H9 (cell line): ENCODE measurements at regions not wholly inside any gene's neighbourhood (a gene's known extent, or its start where the extent isn't known, plus 50 kb on each side); places are given as distances from the start of the nearest gene placed in this dataset.

Experiments used
- DNase-seq: peaks from one replicate; pipeline ENCODE4 v3.0.0-alpha.2; 2017
- H2AFZ ChIP-seq: one replicate; pipeline ENCODE4 v1.6.1; 2013; ENCODE audit warnings: mild to moderate bottlenecking, low read length, control low read depth, moderate library complexity
- H2AK5ac ChIP-seq: 2 replicates; pipeline ENCODE4 v1.6.1; 2013; ENCODE audit warnings: low read length, control low read depth, mixed read lengths; ENCODE audit not compliant: insufficient read length
- H2BK120ac ChIP-seq: one replicate; pipeline ENCODE4 v1.6.1; 2013; ENCODE audit warnings: low read depth, mild to moderate bottlenecking, low read length, control low read depth, inconsistent platforms; ENCODE audit not compliant: poor library complexity, severe bottlenecking
- H2BK12ac ChIP-seq: 2 replicates; pipeline ENCODE4 v1.6.1; 2013; ENCODE audit warnings: low read length, control low read depth, mixed read lengths, low read depth; ENCODE audit not compliant: insufficient read length
- H2BK15ac ChIP-seq: 2 replicates; pipeline ENCODE4 v1.6.1; 2013; ENCODE audit warnings: low read depth, low read length, control low read depth
- H2BK20ac ChIP-seq: one replicate; pipeline ENCODE4 v1.6.1; 2013; ENCODE audit warnings: low read depth, mild to moderate bottlenecking, low read length, control low read depth, inconsistent platforms; ENCODE audit not compliant: poor library complexity, severe bottlenecking
- H2BK5ac ChIP-seq: 2 replicates; pipeline ENCODE4 v1.6.1; 2013; ENCODE audit warnings: low read length, control low read depth, mixed read lengths; ENCODE audit not compliant: insufficient read length
- H3K14ac ChIP-seq: 2 replicates; pipeline ENCODE4 v1.6.1; 2013; ENCODE audit warnings: low read length, control low read depth; ENCODE audit not compliant: insufficient read depth
- H3K18ac ChIP-seq: 2 replicates; pipeline ENCODE4 v1.6.1; 2013; ENCODE audit warnings: low read depth, mild to moderate bottlenecking, mixed read lengths, low read length, control low read depth; ENCODE audit not compliant: insufficient read length
- H3K23ac ChIP-seq: 2 replicates; pipeline ENCODE4 v1.6.1; 2013; ENCODE audit warnings: low read length, control low read depth, mixed read lengths, low read depth; ENCODE audit not compliant: insufficient read length
- H3K23me2 ChIP-seq: 2 replicates; pipeline ENCODE4 v1.6.1; 2013; ENCODE audit warnings: low read depth, mild to moderate bottlenecking, mixed read lengths, low read length, control low read depth; ENCODE audit not compliant: insufficient read length, poor library complexity, severe bottlenecking
- H3K27ac ChIP-seq: 2 replicates; pipeline ENCODE4 v1.5.1; 2013; ENCODE audit warnings: low read length, control low read depth, mixed read lengths, low read depth; ENCODE audit not compliant: insufficient read length
- H3K27me3 ChIP-seq: 2 replicates; pipeline ENCODE4 v1.6.1; 2013; ENCODE audit warnings: low read length, control low read depth, inconsistent platforms; ENCODE audit not compliant: insufficient read depth
- H3K4ac ChIP-seq: 2 replicates; pipeline ENCODE4 v1.6.1; 2013; ENCODE audit warnings: low read depth, mild to moderate bottlenecking, control low read depth, inconsistent platforms, low read length, moderate library complexity
- H3K4me1 ChIP-seq: 2 replicates; pipeline ENCODE4 v1.6.1; 2013; ENCODE audit warnings: low read length, control low read depth, inconsistent platforms; ENCODE audit not compliant: insufficient read depth
- H3K4me2 ChIP-seq: 2 replicates; pipeline ENCODE4 v1.6.1; 2013; ENCODE audit warnings: low read length, control low read depth, mixed read lengths; ENCODE audit not compliant: insufficient read length, insufficient read depth
- H3K56ac ChIP-seq: 2 replicates; pipeline ENCODE4 v1.6.1; 2013; ENCODE audit warnings: low read depth, mild to moderate bottlenecking, mixed read lengths, low read length, control low read depth; ENCODE audit not compliant: insufficient read length
- H3K79me1 ChIP-seq: 2 replicates; pipeline ENCODE4 v1.6.1; 2013; ENCODE audit warnings: low read depth, mild to moderate bottlenecking, moderate library complexity, low read length, control low read depth, inconsistent platforms; ENCODE audit not compliant: insufficient read depth, poor library complexity, severe bottlenecking
- H3K79me2 ChIP-seq: 2 replicates; pipeline ENCODE4 v1.6.1; 2013; ENCODE audit warnings: low read length, control low read depth, inconsistent platforms; ENCODE audit not compliant: insufficient read depth
- H3K9ac ChIP-seq: 2 replicates; pipeline ENCODE4 v1.6.1; 2013; ENCODE audit warnings: low read length, control low read depth, mixed read lengths; ENCODE audit not compliant: insufficient read length; ENCODE audit errors: extremely low read depth
- H3K9me3 ChIP-seq: one replicate; pipeline ENCODE4 v1.6.1; 2013; ENCODE audit warnings: low read depth, low read length, inconsistent platforms; ENCODE audit not compliant: control insufficient read depth
- H3T11ph ChIP-seq: one replicate; pipeline ENCODE4 v1.6.1; 2013; ENCODE audit warnings: mild to moderate bottlenecking, low read length, control low read depth, inconsistent platforms
- H4K20me1 ChIP-seq: one replicate; pipeline ENCODE4 v1.6.1; 2013; ENCODE audit not compliant: control insufficient read depth, insufficient read length, insufficient read depth
- H4K5ac ChIP-seq: 2 replicates; pipeline ENCODE4 v1.6.1; 2013; ENCODE audit warnings: low read depth, mild to moderate bottlenecking, mixed read lengths, low read length, control low read depth; ENCODE audit not compliant: insufficient read length
- H4K8ac ChIP-seq: replicated peaks from 2 replicates; pipeline ENCODE4 v1.6.1; 2013; ENCODE audit warnings: low read length, control low read depth, mixed read lengths, low read depth; ENCODE audit not compliant: insufficient read length
- H4K91ac ChIP-seq: 2 replicates; pipeline ENCODE4 v1.6.1; 2013; ENCODE audit warnings: low read depth, mild to moderate bottlenecking, moderate library complexity, mixed read lengths, low read length, control low read depth; ENCODE audit not compliant: insufficient read length
- H3K27ac Mint-ChIP-seq, 3 experiments: 2 replicates in 2 of 3; 3 replicates in 1 of 3; pipeline ENCODE4 v1.8.0; 2020 to 2021; ENCODE audit warnings: mixed read lengths in 3 of 3, mild to moderate bottlenecking in 1 of 3, moderate library complexity in 1 of 3
- H3K27me3 Mint-ChIP-seq: 2 replicates; pipeline ENCODE4 v1.8.0; 2021; ENCODE audit warnings: low read depth, mild to moderate bottlenecking, moderate library complexity, mixed read lengths
- H3K36me3 Mint-ChIP-seq, 3 experiments: 2 replicates in 2 of 3; 3 replicates in 1 of 3; pipeline ENCODE4 v1.8.0; 2020 to 2021; ENCODE audit warnings: low read depth in 3 of 3, mixed read lengths in 3 of 3; ENCODE audit not compliant: insufficient read depth in 1 of 3
- H3K4me1 Mint-ChIP-seq, 2 experiments: 2 replicates each; pipeline ENCODE4 v1.8.0; 2020; ENCODE audit warnings: mixed read lengths in 2 of 2
- H3K4me3 Mint-ChIP-seq, 2 experiments: 2 replicates in 1 of 2; 3 replicates in 1 of 2; pipeline ENCODE4 v1.8.0; 2020 to 2021; ENCODE audit warnings: mild to moderate bottlenecking in 2 of 2, mixed read lengths in 2 of 2, moderate library complexity in 1 of 2
- H3K9me3 Mint-ChIP-seq, 2 experiments: 2 replicates in 1 of 2; 3 replicates in 1 of 2; pipeline ENCODE4 v1.8.0; 2020; ENCODE audit warnings: mild to moderate bottlenecking in 2 of 2, mixed read lengths in 2 of 2, moderate library complexity in 1 of 2
- CTCF ChIP-seq: fragments of 200-600 bp; sonication (generic); conservative IDR thresholded peaks from 3 replicates; pipeline ENCODE4 v1.8.0; 2021; ENCODE audit warnings: antibody characterized with exemption, mild to moderate bottlenecking
- WGBS: extraction: QIAGEN DNeasy Blood & Tissue Kit; methylation state at CpG from one replicate; pipeline ENCODE4 v1.1.7; 2013; ENCODE audit warnings: missing lambda C conversion rate, low lambda C conversion rate, mixed read lengths; ENCODE audit not compliant: insufficient read length; ENCODE audit errors: extremely low coverage; 5-methylcytosine and 5-hydroxymethylcytosine counted together

- no peak overlapping the region for H2BK20ac ChIP-seq
- no peak overlapping the region for H3K9ac ChIP-seq
- no peak for TF ChIP-seq CTCF
- H2BK12ac ChIP-seq, result no peak overlapping the region
- no peak overlapping the region for H4K91ac ChIP-seq
- H3K79me1 ChIP-seq, result no peaks in the 10 kb centered on the region
- H3K23ac ChIP-seq, result no peak overlapping the region
- no peak overlapping the region for H2AK5ac ChIP-seq
- no peaks in the 10 kb centered on the region for H3K79me2 ChIP-seq
- H3K27ac Mint-ChIP-seq, result peak overlapping the region in 2 of 3 experiments; percentile 11 to 89; a peak in 2 of 7 replicates
- peaks cover 3 to 18% (median 10%) of the 10 kb centered on the region in 3 experiments; a peak in 6 of 7 replicates for H3K36me3 Mint-ChIP-seq
- H3K9me3 Mint-ChIP-seq, result peaks cover 21 to 26% of the 10 kb centered on the region in 2 experiments
- H3K27ac ChIP-seq, result no peak overlapping the region
- no peaks in the 10 kb centered on the region for H3K27me3 ChIP-seq
- 0 out of 5 replicates have a peak overlapping the region, but pooled peaks of 1 of the 2 experiments have one; percentile 24 for H3K4me3 Mint-ChIP-seq
- H4K8ac ChIP-seq, result no peak overlapping the region
- no peak overlapping the region for H2BK120ac ChIP-seq
- peaks cover 3 to 7% of the 10 kb centered on the region in 2 experiments; a peak in 2 of 4 replicates for H3K4me1 Mint-ChIP-seq
- H4K5ac ChIP-seq, result no peak overlapping the region
- DNase-seq, result peak; percentile 32
- H3K27me3 Mint-ChIP-seq, result peaks cover 2% of the 10 kb centered on the region
- H3T11ph ChIP-seq, result no peak overlapping the region
- no peaks in the 10 kb centered on the region for H4K20me1 ChIP-seq
- no peak overlapping the region for H3K4ac ChIP-seq
- WGBS, result 86% methylated on average over 1 of the region's 11 CpGs
- H2BK15ac ChIP-seq, result no peak overlapping the region
- H3K18ac ChIP-seq, result no peak overlapping the region
- no peak overlapping the region for H3K14ac ChIP-seq
- H3K4me1 ChIP-seq, result no peaks in the 10 kb centered on the region
- H3K9me3 ChIP-seq, result no peaks in the 10 kb centered on the region
- no peaks in the 10 kb centered on the region for H3K23me2 ChIP-seq
- no peak overlapping the region for H2AFZ ChIP-seq
- H3K4me2 ChIP-seq, result no peak overlapping the region
- no peak overlapping the region for H3K56ac ChIP-seq
- H2BK5ac ChIP-seq, result no peak overlapping the region
These were observed 60.8 kb upstream of the ELN start for GRCh38 chr7:73966941-73967831.
